ENCODE measurements at regions not wholly inside any gene's neighbourhood (a gene's known extent, or its start where the extent isn't known, plus 50 kb on each side); places are given as distances from the start of the nearest gene placed in this dataset.

GRCh38 chr15:70266412-70267121 is 168.8 kb upstream of the TLE3 start:
- TF ChIP-seq CTCF (IDR thresholded peaks at IDR 0.05) (no peak), POLR2A (IDR thresholded peaks at IDR 0.05) (no peak)

All from heart left ventricle (tissue), 13 donors.